ENCODE measurements at regions not wholly inside any gene's neighbourhood (a gene's known extent, or its start where the extent isn't known, plus 50 kb on each side); places are given as distances from the start of the nearest gene placed in this dataset.

GRCh38 chr2:120465989-120466703 is 120.2 kb downstream of the INHBB start (continued):
- TF ChIP-seq, protein P1, sequence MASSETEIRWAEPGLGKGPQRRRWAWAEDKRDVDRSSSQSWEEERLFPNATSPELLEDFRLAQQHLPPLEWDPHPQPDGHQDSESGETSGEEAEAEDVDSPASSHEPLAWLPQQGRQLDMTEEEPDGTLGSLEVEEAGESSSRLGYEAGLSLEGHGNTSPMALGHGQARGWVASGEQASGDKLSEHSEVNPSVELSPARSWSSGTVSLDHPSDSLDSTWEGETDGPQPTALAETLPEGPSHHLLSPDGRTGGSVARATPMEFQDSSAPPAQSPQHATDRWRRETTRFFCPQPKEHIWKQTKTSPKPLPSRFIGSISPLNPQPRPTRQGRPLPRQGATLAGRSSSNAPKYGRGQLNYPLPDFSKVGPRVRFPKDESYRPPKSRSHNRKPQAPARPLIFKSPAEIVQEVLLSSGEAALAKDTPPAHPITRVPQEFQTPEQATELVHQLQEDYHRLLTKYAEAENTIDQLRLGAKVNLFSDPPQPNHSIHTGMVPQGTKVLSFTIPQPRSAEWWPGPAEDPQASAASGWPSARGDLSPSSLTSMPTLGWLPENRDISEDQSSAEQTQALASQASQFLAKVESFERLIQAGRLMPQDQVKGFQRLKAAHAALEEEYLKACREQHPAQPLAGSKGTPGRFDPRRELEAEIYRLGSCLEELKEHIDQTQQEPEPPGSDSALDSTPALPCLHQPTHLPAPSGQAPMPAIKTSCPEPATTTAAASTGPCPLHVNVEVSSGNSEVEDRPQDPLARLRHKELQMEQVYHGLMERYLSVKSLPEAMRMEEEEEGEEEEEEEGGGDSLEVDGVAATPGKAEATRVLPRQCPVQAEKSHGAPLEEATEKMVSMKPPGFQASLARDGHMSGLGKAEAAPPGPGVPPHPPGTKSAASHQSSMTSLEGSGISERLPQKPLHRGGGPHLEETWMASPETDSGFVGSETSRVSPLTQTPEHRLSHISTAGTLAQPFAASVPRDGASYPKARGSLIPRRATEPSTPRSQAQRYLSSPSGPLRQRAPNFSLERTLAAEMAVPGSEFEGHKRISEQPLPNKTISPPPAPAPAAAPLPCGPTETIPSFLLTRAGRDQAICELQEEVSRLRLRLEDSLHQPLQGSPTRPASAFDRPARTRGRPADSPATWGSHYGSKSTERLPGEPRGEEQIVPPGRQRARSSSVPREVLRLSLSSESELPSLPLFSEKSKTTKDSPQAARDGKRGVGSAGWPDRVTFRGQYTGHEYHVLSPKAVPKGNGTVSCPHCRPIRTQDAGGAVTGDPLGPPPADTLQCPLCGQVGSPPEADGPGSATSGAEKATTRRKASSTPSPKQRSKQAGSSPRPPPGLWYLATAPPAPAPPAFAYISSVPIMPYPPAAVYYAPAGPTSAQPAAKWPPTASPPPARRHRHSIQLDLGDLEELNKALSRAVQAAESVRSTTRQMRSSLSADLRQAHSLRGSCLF (CRISPR knock-in tag; IDR thresholded peaks at IDR 0.05; ENCODE audit: borderline replicate concordance): 0 out of 2 replicates have a peak, but pooled peaks have one; percentile 68
- TF ChIP-seq NR3C1 (CRISPR knock-in tag; IDR thresholded peaks at IDR 0.05): no peak
- TF ChIP-seq NFYB (CRISPR knock-in tag; IDR thresholded peaks at IDR 0.05): no peak
- TF ChIP-seq, protein P2, sequence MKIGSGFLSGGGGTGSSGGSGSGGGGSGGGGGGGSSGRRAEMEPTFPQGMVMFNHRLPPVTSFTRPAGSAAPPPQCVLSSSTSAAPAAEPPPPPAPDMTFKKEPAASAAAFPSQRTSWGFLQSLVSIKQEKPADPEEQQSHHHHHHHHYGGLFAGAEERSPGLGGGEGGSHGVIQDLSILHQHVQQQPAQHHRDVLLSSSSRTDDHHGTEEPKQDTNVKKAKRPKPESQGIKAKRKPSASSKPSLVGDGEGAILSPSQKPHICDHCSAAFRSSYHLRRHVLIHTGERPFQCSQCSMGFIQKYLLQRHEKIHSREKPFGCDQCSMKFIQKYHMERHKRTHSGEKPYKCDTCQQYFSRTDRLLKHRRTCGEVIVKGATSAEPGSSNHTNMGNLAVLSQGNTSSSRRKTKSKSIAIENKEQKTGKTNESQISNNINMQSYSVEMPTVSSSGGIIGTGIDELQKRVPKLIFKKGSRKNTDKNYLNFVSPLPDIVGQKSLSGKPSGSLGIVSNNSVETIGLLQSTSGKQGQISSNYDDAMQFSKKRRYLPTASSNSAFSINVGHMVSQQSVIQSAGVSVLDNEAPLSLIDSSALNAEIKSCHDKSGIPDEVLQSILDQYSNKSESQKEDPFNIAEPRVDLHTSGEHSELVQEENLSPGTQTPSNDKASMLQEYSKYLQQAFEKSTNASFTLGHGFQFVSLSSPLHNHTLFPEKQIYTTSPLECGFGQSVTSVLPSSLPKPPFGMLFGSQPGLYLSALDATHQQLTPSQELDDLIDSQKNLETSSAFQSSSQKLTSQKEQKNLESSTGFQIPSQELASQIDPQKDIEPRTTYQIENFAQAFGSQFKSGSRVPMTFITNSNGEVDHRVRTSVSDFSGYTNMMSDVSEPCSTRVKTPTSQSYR (CRISPR knock-in tag; IDR thresholded peaks at IDR 0.05; ENCODE audit: borderline replicate concordance): peak; percentile 100
- TF ChIP-seq, protein P3, sequence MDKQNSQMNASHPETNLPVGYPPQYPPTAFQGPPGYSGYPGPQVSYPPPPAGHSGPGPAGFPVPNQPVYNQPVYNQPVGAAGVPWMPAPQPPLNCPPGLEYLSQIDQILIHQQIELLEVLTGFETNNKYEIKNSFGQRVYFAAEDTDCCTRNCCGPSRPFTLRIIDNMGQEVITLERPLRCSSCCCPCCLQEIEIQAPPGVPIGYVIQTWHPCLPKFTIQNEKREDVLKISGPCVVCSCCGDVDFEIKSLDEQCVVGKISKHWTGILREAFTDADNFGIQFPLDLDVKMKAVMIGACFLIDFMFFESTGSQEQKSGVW (CRISPR knock-in tag; IDR thresholded peaks at IDR 0.05; ENCODE audit: borderline replicate concordance): no peak
- peak; percentile 66 for TF ChIP-seq ZNF343 (CRISPR knock-in tag; IDR thresholded peaks at IDR 0.05)
- TF ChIP-seq SAP130 (CRISPR knock-in tag; IDR thresholded peaks at IDR 0.05; ENCODE audit: low read depth): peak; percentile 97
- peak; percentile 97 for TF ChIP-seq ZFP90 (CRISPR knock-in tag; IDR thresholded peaks at IDR 0.05; ENCODE audit: borderline replicate concordance)
- TF ChIP-seq, protein P4, sequence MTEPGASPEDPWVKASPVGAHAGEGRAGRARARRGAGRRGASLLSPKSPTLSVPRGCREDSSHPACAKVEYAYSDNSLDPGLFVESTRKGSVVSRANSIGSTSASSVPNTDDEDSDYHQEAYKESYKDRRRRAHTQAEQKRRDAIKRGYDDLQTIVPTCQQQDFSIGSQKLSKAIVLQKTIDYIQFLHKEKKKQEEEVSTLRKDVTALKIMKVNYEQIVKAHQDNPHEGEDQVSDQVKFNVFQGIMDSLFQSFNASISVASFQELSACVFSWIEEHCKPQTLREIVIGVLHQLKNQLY (CRISPR knock-in tag; IDR thresholded peaks at IDR 0.05): peak; percentile 98
- TF ChIP-seq ZNF121 (CRISPR knock-in tag; IDR thresholded peaks at IDR 0.05): peak; percentile 79
- TF ChIP-seq GABPA (IDR thresholded peaks at IDR 0.05; ENCODE audit: low read depth, low read length): peak; percentile 52
- TF ChIP-seq GABPA (CRISPR knock-in tag; IDR thresholded peaks at IDR 0.05; ENCODE audit: low read depth): peak; percentile 80
- TF ChIP-seq ZNF282 (IDR thresholded peaks at IDR 0.05; ENCODE audit: partially characterized antibody): no peak
- TF ChIP-seq MTA1 (CRISPR knock-in tag; IDR thresholded peaks at IDR 0.05; ENCODE audit: borderline replicate concordance): peak; percentile 100
- peak; percentile 95; the same call in 1 of the 2 replicates for TF ChIP-seq ZSCAN29 (CRISPR knock-in tag; conservative IDR thresholded peaks at IDR 0.05)
- TF ChIP-seq ZNF510 (CRISPR knock-in tag; IDR thresholded peaks at IDR 0.05; ENCODE audit: low read depth): peak; percentile 84
- TF ChIP-seq TBL1XR1 (IDR thresholded peaks at IDR 0.05; ENCODE audit: borderline replicate concordance, low read length, partially characterized antibody): peak; percentile 94
- peak; percentile 86; the same call in 1 of the 2 replicates for TF ChIP-seq ZNF709 (CRISPR knock-in tag; IDR thresholded peaks at IDR 0.05)
- TF ChIP-seq TOPORS (CRISPR knock-in tag; IDR thresholded peaks at IDR 0.05): peak; percentile 95
- peak; percentile 100 for TF ChIP-seq TARDBP (CRISPR knock-in tag; IDR thresholded peaks at IDR 0.05)
- TF ChIP-seq ZNF20 (CRISPR knock-in tag; IDR thresholded peaks at IDR 0.05): peak; percentile 71; the same call in 1 of the 2 replicates
- TF ChIP-seq KDM2A (CRISPR knock-in tag; IDR thresholded peaks at IDR 0.05; ENCODE audit: borderline replicate concordance, low read depth): peak; percentile 93
- peak; percentile 97 for TF ChIP-seq FOXK2 (IDR thresholded peaks at IDR 0.05)
